OCI-LY1 (cell line): ENCODE measurements at regions not wholly inside any gene's neighbourhood (a gene's known extent, or its start where the extent isn't known, plus 50 kb on each side); places are given as distances from the start of the nearest gene placed in this dataset.

Experiments used
- H2AFZ ChIP-seq: fragments of 200-600 bp; sonication (generic), shearing (Covaris generic); 2 replicates; pipeline ENCODE4 v1.6.0; 2014; ENCODE audit warnings: antibody characterized with exemption, mild to moderate bottlenecking, low read length
- H3F3A ChIP-seq: fragments of 200-600 bp; sonication (generic), shearing (Covaris generic); 2 replicates; pipeline ENCODE4 v1.6.0; 2014; ENCODE audit warnings: mild to moderate bottlenecking, antibody characterized with exemption, low read length, moderate library complexity; ENCODE audit not compliant: insufficient read depth
- H3K27ac ChIP-seq: fragments of 200-600 bp; sonication (generic); 2 replicates; pipeline ENCODE4 v1.5.1; 2014; ENCODE audit warnings: low read length, mixed run types, mild to moderate bottlenecking, low read depth; ENCODE audit not compliant: poor library complexity, severe bottlenecking
- H3K27me3 ChIP-seq: fragments of 200-600 bp; sonication (generic); 2 replicates; pipeline ENCODE4 v1.6.0; 2014; ENCODE audit warnings: antibody characterized with exemption, mild to moderate bottlenecking, low read length, moderate library complexity; ENCODE audit not compliant: insufficient read depth
- H3K36me3 ChIP-seq: fragments of 200-600 bp; sonication (generic); 2 replicates; pipeline ENCODE4 v1.6.1; 2014; ENCODE audit warnings: mild to moderate bottlenecking, antibody characterized with exemption, low read length, moderate library complexity, mixed read lengths; ENCODE audit not compliant: insufficient read depth
- H3K4me1 ChIP-seq: fragments of 200-600 bp; sonication (generic); 2 replicates; pipeline ENCODE4 v1.5.1; 2014; ENCODE audit warnings: mild to moderate bottlenecking, low read length, moderate library complexity; ENCODE audit not compliant: insufficient read depth, severe bottlenecking
- H3K4me2 ChIP-seq: fragments of 200-600 bp; sonication (generic), shearing (Covaris generic); 2 replicates; pipeline ENCODE4 v1.6.1; 2014; ENCODE audit warnings: low read length
- H3K4me3 ChIP-seq: fragments of 200-600 bp; sonication (generic); 2 replicates; pipeline ENCODE4 v1.5.1; 2014; ENCODE audit warnings: low read length, low read depth, mild to moderate bottlenecking, mixed read lengths; ENCODE audit not compliant: poor library complexity, severe bottlenecking
- H3K79me2 ChIP-seq: fragments of 200-600 bp; shearing (Covaris generic); 2 replicates; pipeline ENCODE4 v1.6.1; 2016; ENCODE audit warnings: mixed run types, low read length, mixed read lengths; ENCODE audit not compliant: insufficient read depth
- H3K9ac ChIP-seq: fragments of 200-600 bp; sonication (generic), shearing (Covaris generic); 2 replicates; pipeline ENCODE4 v1.6.1; 2014; ENCODE audit warnings: mild to moderate bottlenecking, low read length, mixed read lengths
- H3K9me2 ChIP-seq: fragments of 200-600 bp; sonication (generic), shearing (Covaris generic); 2 replicates; pipeline ENCODE4 v1.6.1; 2014; ENCODE audit warnings: low read depth, mild to moderate bottlenecking, low read length, mixed read lengths
- H3K9me3 ChIP-seq: fragments of 200-600 bp; shearing (Covaris generic); 2 replicates; pipeline ENCODE4 v1.6.1; 2014; ENCODE audit warnings: low read length, mixed read lengths
- H4K20me1 ChIP-seq: fragments of 200-600 bp; sonication (generic), shearing (Covaris generic); 2 replicates; pipeline ENCODE4 v1.6.0; 2016; ENCODE audit warnings: mild to moderate bottlenecking, low read length; ENCODE audit not compliant: insufficient read depth
- CTCF ChIP-seq: fragments of 200-600 bp; sonication (generic), shearing (Covaris generic); IDR thresholded peaks from 2 replicates; pipeline ENCODE4 v1.5.1; 2017; ENCODE audit warnings: mild to moderate bottlenecking, antibody characterized with exemption, low read length, moderate library complexity, mixed read lengths
- EZH2 ChIP-seq: fragments of 200-600 bp; sonication (generic), shearing (Covaris generic); IDR thresholded peaks from 2 replicates; pipeline ENCODE4 v1.8.0; 2017; ENCODE audit warnings: borderline replicate concordance, mixed run types, mild to moderate bottlenecking, antibody characterized with exemption, low read length, moderate library complexity, mixed read lengths

- H3F3A ChIP-seq, result no peaks in the 10 kb centered on the region
- no peak overlapping the region for H3K4me2 ChIP-seq
- no peaks in the 10 kb centered on the region for H3K79me2 ChIP-seq
- no peak overlapping the region for H3K4me3 ChIP-seq
- no peak overlapping the region for H3K27ac ChIP-seq
- H3K27me3 ChIP-seq, result no peaks in the 10 kb centered on the region
- H3K9ac ChIP-seq, result no peak overlapping the region
- no peaks in the 10 kb centered on the region for H3K36me3 ChIP-seq
- H2AFZ ChIP-seq, result no peak overlapping the region
- TF ChIP-seq EZH2 (no peak), CTCF (no peak)
- no peaks in the 10 kb centered on the region for H3K4me1 ChIP-seq
- H4K20me1 ChIP-seq, result no peaks in the 10 kb centered on the region
- H3K9me2 ChIP-seq, result no peaks in the 10 kb centered on the region
- H3K9me3 ChIP-seq, result no peaks in the 10 kb centered on the region
Observed at GRCh38 chr1:208977012-208977411, 606.5 kb upstream of the CAMK1G start.

DNA sequence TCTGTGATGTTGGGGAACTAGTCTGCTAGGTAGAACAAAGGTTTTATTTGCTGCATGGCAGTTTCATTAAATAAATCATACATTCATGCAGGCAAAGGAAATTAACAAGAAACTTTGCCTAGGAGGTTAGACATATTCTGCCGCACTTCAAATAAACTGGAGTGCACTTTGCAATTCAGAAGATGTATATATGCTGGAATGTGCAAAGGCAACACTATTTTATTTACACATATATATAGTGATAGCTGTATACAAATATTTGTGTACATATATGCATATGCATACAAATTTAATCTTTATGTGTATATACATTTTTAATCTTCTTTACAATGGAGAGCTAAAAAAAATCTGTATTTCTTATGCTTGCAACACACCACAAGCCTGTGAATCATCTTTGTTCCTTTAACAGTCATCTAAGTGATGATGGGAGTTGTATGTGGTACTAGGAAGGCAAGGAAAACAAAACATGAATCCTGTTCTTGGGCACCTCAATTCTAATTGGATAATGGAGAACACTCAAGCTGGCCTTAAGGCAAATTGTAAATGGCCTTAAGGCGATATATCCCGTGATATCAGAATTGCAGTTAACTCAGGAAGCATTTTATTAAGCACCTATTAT, 605.8 kb upstream of the CAMK1G start:
- no peak overlapping the region for H3K4me3 ChIP-seq
- no peaks in the 10 kb centered on the region for H4K20me1 ChIP-seq
- H3F3A ChIP-seq, result no peaks in the 10 kb centered on the region
- H3K27me3 ChIP-seq, result no peaks in the 10 kb centered on the region
- H3K4me2 ChIP-seq, result no peak overlapping the region
- H3K27ac ChIP-seq, result no peak overlapping the region
- H3K4me1 ChIP-seq, result no peaks in the 10 kb centered on the region
- no peaks in the 10 kb centered on the region for H3K36me3 ChIP-seq
- no peaks in the 10 kb centered on the region for H3K79me2 ChIP-seq
- H3K9ac ChIP-seq, result no peak overlapping the region
- H2AFZ ChIP-seq, result no peak overlapping the region
- H3K9me3 ChIP-seq, result no peaks in the 10 kb centered on the region
- no peaks in the 10 kb centered on the region for H3K9me2 ChIP-seq
- TF ChIP-seq EZH2 (no peak), CTCF (no peak)

DNA sequence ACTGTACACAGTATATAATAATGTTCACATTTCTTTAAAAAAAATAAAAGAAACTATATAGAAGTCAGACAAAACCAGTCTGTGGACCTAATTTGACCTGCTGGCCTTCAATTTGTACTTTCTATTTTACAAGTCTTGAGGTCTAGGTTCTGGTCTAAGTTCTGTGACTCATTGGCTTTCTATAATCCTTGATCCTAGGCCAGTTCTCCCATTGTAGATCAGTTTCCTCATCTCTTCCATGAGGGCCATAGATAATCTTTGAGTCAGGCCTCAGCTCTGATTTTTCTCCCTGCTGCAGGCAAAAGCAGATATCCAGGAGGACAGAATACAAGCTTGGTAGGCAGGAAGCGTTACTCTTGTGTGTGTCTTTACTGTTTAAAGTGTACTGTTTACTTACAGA, 603.7 kb upstream of the CAMK1G start:
- Histone ChIP-seq H3K9me3 (no peaks in the 10 kb centered on the region), H3F3A (no peaks in the 10 kb centered on the region), H3K4me1 (no peaks in the 10 kb centered on the region), H3K9me2 (no peaks in the 10 kb centered on the region), H3K36me3 (no peaks in the 10 kb centered on the region), H2AFZ (no peak overlapping the region), H3K4me2 (no peak overlapping the region), H3K27ac (no peak overlapping the region), H3K9ac (no peak overlapping the region), H3K79me2 (no peaks in the 10 kb centered on the region), H3K4me3 (no peak overlapping the region), H4K20me1 (no peaks in the 10 kb centered on the region), H3K27me3 (no peaks in the 10 kb centered on the region)
- no peak for TF ChIP-seq CTCF
